NT2/D1 (cell line): ENCODE measurements at regions not wholly inside any gene's neighbourhood (a gene's known extent, or its start where the extent isn't known, plus 50 kb on each side); places are given as distances from the start of the nearest gene placed in this dataset.

Experiments
- SUZ12 ChIP-seq: IDR thresholded peaks from 2 replicates; pipeline ENCODE4 v1.6.1; 2011; ENCODE audit not compliant: insufficient read length, insufficient read depth; ENCODE audit errors: extremely low read depth
- YY1 ChIP-seq: IDR thresholded peaks from 2 replicates; pipeline ENCODE4 v1.6.1; 2011; ENCODE audit not compliant: insufficient read length, insufficient read depth
- ZNF274 ChIP-seq: IDR thresholded peaks from 2 replicates; pipeline ENCODE4 v1.6.1; 2011; ENCODE audit warnings: mild to moderate bottlenecking, low read depth, low read length

DNA sequence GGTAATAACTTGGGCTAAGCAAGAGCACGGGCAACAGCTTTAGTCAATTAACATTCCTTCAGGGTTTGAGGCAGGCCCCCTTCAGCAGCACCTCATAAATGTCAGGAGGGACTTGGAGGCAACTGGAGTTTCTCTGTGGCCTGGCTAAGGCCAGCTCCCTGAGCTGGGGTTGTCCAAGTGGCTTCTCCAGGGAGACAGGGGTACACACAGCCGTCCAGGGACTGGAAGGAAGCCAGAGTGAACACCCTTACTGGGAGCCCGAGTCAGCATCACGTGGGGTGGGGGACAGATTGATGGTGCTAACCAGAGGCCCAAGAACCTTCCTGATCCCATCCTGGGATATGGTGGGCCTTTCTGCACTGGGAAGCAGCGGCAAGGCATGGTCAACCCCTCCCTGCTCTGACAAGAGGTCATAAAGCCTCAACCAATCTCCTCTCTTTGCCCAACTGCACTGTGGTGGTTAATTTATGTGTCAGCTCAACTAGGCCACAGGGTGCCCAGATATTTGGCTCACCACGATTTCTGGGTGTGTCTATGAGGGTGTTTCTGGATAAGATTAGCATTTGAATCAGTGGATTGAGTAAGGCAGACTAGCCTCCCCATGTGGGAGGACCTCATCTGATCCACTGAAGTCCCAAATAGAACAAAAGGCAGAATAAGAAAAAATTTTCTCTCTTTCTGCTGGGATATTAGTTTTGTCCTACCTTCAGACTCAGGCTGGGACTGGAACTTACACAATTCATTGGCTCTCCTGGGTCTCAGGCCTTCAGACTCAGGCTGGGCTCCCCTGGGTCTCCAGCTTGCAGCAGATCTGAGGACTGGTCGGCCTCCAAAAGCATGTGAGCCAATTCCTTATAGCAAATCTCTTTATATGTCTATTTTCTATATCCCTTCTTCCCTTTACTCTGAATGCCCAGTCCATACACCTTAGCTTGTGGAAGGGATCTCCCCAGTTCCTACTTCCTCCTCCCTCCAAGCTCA lies 127.2 kb upstream of the LARP1 start:
- no peak for TF ChIP-seq YY1
- no peak for TF ChIP-seq SUZ12
- TF ChIP-seq ZNF274, result no peak
